A673 (cell line): ENCODE measurements at regions not wholly inside any gene's neighbourhood (a gene's known extent, or its start where the extent isn't known, plus 50 kb on each side); places are given as distances from the start of the nearest gene placed in this dataset.

Experiments
- BruUV-seq: library from RNA; stranded (reverse); fragments of 400-500 nt; replicated peaks from 2 replicates; lab custom pipeline; 2021; lab: Mats Ljungman, UMichigan
- CTCF ChIA-PET: fragments of 300-600 bp; sonication (Branson Sonifier 250); formaldehyde crosslinking; loops from one replicate; lab custom pipeline; 2022; ENCODE audit warnings: antibody characterized with exemption; lab: Charles Lee
- POLR2A ChIA-PET: fragments of 300-600 bp; sonication (Branson Sonifier 250); formaldehyde crosslinking; loops from one replicate; lab custom pipeline; 2022; ENCODE audit warnings: antibody characterized with exemption; ENCODE audit not compliant: low non-redundant PET; lab: Charles Lee
- DNase-seq: peaks from one replicate; pipeline ENCODE4 v3.0.0-alpha.2; 2015; ENCODE audit warnings: low spot score
- H3K27ac ChIP-seq: fragments of 200-600 bp; sonication (generic); 2 replicates; pipeline ENCODE4 v1.5.1; 2016; ENCODE audit warnings: mixed run types, low read depth, mild to moderate bottlenecking, mixed read lengths, antibody characterized with exemption, low read length; ENCODE audit not compliant: poor library complexity, severe bottlenecking
- H3K27me3 ChIP-seq: fragments of 200-600 bp; sonication (generic); replicated peaks from 2 replicates; pipeline ENCODE4 v1.6.1; 2017; ENCODE audit warnings: mixed run types, low read depth, mild to moderate bottlenecking, mixed read lengths, antibody characterized with exemption, low read length; ENCODE audit not compliant: insufficient read depth, poor library complexity
- H3K36me3 ChIP-seq: fragments of 200-600 bp; sonication (generic); 2 replicates; pipeline ENCODE4 v1.6.1; 2016; ENCODE audit warnings: mixed run types, mild to moderate bottlenecking, mixed read lengths, antibody characterized with exemption, low read length; ENCODE audit not compliant: insufficient read depth, poor library complexity, severe bottlenecking
- H3K4me1 ChIP-seq: fragments of 200-600 bp; sonication (generic); 2 replicates; pipeline ENCODE4 v1.6.1; 2017; ENCODE audit warnings: mixed run types, mild to moderate bottlenecking, mixed read lengths, antibody characterized with exemption, low read length; ENCODE audit not compliant: insufficient read depth, poor library complexity, severe bottlenecking
- H3K4me3 ChIP-seq: fragments of 200-600 bp; sonication (generic); 2 replicates; pipeline ENCODE4 v1.5.1; 2016; ENCODE audit warnings: low read depth, mixed run types, mild to moderate bottlenecking, mixed read lengths, low read length; ENCODE audit not compliant: poor library complexity, severe bottlenecking
- H3K9me3 ChIP-seq: fragments of 200-600 bp; sonication (generic); 2 replicates; pipeline ENCODE4 v1.6.1; 2016; ENCODE audit warnings: mixed run types, low read depth, mild to moderate bottlenecking, mixed read lengths, antibody characterized with exemption, low read length; ENCODE audit not compliant: poor library complexity, severe bottlenecking
- EZH2 ChIP-seq: fragments of 200-600 bp; sonication (generic); IDR thresholded peaks from 2 replicates; pipeline ENCODE4 v1.6.1; 2017; ENCODE audit warnings: borderline replicate concordance, low read depth, mild to moderate bottlenecking, mixed read lengths, antibody characterized with exemption, low read length; ENCODE audit not compliant: poor library complexity, severe bottlenecking
- intact Hi-C: fragments of 100-400 bp; cut with micrococcal nuclease; formaldehyde crosslinking; loops from one replicate; pipeline ENCODE4 v1.10.0; 2022; ENCODE audit not compliant: unreplicated experiment
- TF ChIP-seq, protein P1 (sequence below): fragments of 300-800, 200-600 bp; sonication (generic); conservative IDR thresholded peaks from 2 replicates; pipeline ENCODE4 v1.5.1; 2017; ENCODE audit warnings: low read depth, mild to moderate bottlenecking, antibody characterized with exemption, low read length, moderate library complexity, mixed read lengths

DNA sequence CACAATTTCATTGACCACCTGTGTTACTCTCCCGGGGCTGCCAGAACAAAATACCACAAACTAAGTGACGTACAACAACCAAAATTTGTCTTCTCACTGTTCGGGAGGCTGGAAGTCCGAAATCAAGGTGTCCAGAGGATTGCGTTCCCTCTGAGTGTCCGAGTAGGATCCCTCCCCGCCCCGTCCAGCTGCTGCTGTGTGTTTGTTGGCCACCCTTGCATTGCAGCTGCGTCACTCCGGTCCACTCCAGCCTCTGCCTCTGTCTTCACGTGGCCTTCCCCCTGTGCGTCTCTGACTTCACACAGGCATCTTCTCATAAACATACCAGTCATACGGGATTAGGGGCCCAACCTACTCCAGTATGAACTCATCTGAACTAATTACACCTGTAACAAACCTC is 251.8 kb upstream of the SMIM21 start:
- no peak overlapping the region for H3K4me3 ChIP-seq
- H3K27ac ChIP-seq = no peak overlapping the region
- intact Hi-C loops = no loop called here
- H3K36me3 ChIP-seq = no peaks in the 10 kb centered on the region
- DNase-seq = no peak
- no peaks in the 10 kb centered on the region for H3K4me1 ChIP-seq
- ChIA-PET CTCF (no interaction called here), POLR2A (no interaction called here)
- no TSS peak for BruUV-seq
- H3K27me3 ChIP-seq = no peaks in the 10 kb centered on the region
- TF ChIP-seq, protein P1, sequence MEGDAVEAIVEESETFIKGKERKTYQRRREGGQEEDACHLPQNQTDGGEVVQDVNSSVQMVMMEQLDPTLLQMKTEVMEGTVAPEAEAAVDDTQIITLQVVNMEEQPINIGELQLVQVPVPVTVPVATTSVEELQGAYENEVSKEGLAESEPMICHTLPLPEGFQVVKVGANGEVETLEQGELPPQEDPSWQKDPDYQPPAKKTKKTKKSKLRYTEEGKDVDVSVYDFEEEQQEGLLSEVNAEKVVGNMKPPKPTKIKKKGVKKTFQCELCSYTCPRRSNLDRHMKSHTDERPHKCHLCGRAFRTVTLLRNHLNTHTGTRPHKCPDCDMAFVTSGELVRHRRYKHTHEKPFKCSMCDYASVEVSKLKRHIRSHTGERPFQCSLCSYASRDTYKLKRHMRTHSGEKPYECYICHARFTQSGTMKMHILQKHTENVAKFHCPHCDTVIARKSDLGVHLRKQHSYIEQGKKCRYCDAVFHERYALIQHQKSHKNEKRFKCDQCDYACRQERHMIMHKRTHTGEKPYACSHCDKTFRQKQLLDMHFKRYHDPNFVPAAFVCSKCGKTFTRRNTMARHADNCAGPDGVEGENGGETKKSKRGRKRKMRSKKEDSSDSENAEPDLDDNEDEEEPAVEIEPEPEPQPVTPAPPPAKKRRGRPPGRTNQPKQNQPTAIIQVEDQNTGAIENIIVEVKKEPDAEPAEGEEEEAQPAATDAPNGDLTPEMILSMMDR = no peak
- TF ChIP-seq EZH2 = no peak
- no peaks in the 10 kb centered on the region for H3K9me3 ChIP-seq

DNA sequence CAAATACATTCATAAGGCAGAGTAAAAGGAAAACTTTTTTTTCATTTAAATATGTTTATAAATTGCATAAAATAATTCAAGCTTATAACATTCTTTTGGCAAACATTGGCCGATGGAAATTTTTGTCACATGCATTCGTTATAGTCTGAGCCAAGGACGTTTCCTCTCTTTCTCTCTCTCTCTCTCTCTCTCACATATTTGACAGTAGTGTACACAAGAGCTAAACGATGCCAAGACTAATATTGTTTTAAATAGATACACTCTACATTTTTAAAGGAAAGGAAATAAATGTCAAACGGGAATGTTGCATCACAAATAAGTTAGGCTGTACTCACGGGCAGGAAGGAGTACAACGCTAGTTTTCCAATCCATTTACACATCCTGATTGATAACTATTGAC is 251.1 kb upstream of the SMIM21 start:
- no peaks in the 10 kb centered on the region for H3K27me3 ChIP-seq
- no peak for TF ChIP-seq EZH2
- TF ChIP-seq, protein P1 = no peak
- H3K27ac ChIP-seq = no peak overlapping the region
- DNase-seq = no peak
- ChIA-PET POLR2A (no interaction called here), CTCF (no interaction called here)
- BruUV-seq = no TSS peak
- no peak overlapping the region for H3K4me3 ChIP-seq
- intact Hi-C loops = no loop called here
- no peaks in the 10 kb centered on the region for H3K36me3 ChIP-seq
- no peaks in the 10 kb centered on the region for H3K9me3 ChIP-seq
- H3K4me1 ChIP-seq = no peaks in the 10 kb centered on the region

DNA sequence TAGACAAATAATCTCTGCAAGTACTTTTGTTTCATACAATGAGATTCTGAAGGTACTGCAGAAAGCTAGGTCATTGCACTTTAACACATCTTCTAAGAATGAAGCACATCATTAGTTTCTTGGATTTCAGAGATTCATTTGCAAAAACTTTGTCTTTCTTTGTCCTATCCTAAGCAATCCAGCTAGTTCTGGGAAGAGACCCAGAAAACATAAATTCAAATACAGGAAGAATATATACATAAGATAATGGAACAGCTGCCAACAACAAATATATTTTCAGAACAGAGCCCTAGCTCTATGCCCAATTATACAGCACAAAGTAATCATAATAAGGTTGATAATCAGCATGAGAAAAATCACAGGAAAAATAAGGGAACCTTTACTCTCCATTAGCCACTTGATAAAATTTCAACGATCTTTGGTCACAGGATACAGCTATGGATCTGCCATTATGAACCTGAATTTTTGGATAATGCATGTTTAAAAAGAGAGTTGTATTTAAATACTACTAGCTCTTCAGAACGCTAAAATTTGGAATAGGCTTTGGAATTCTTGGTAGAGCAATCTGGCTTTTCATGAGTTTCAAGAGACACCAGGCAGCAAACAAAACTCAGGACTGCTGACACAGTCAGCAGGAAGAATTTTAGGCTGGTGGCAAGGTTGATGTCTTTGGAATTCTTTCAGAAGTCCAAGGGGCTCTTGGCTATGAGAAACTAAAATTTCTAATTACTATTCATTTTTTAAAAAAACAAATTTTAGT is 250.4 kb upstream of the SMIM21 start:
- no peaks in the 10 kb centered on the region for H3K4me1 ChIP-seq

More for the DNA sequence above, 250.4 kb upstream of the SMIM21 start:
- no peak overlapping the region for H3K27ac ChIP-seq
- ChIA-PET POLR2A (no interaction called here), CTCF (no interaction called here)
- H3K27me3 ChIP-seq = no peaks in the 10 kb centered on the region
- no peaks in the 10 kb centered on the region for H3K36me3 ChIP-seq
- intact Hi-C loops = no loop called here
- DNase-seq = no peak
- BruUV-seq = no TSS peak
- TF ChIP-seq EZH2 = no peak
- TF ChIP-seq, protein P1 = no peak
- no peak overlapping the region for H3K4me3 ChIP-seq
- no peaks in the 10 kb centered on the region for H3K9me3 ChIP-seq
